NOMO-1 (cell line): ENCODE measurements at regions not wholly inside any gene's neighbourhood (a gene's known extent, or its start where the extent isn't known, plus 50 kb on each side); places are given as distances from the start of the nearest gene placed in this dataset.
"Not testable (repeated sequence)": the region's sequence is repeated elsewhere in the genome, so short reads cannot be mapped to it uniquely, and the experiment has no call there.

Experiments used
- DNase-seq, 2 experiments: peaks; one replicate each; lab custom pipeline; 2025; ENCODE audit not compliant: unreplicated experiment in 2 of 2; lab: John Stamatoyannopoulos, UW

GRCh38 chrX:121283921-121284320, 236.5 kb downstream of the GLUD2 start:
- no peak for DNase-seq

GRCh38 chrX:121298499-121298898, 251.1 kb downstream of the GLUD2 start:
- DNase-seq = no peak

- DNase-seq = no peak
Measured at GRCh38 chrX:121301356-121301755, 253.9 kb downstream of the GLUD2 start.

GRCh38 chrX:121301822-121302221, 254.4 kb downstream of the GLUD2 start:
- DNase-seq = no peak

GRCh38 chrX:121307449-121307848, 260.0 kb downstream of the GLUD2 start:
- peak in 1 of 2 experiments; percentile 0 for DNase-seq

GRCh38 chrX:121308276-121308805, 260.9 kb downstream of the GLUD2 start:
- peak in 1 of 2 experiments; percentile 9 for DNase-seq

DNA sequence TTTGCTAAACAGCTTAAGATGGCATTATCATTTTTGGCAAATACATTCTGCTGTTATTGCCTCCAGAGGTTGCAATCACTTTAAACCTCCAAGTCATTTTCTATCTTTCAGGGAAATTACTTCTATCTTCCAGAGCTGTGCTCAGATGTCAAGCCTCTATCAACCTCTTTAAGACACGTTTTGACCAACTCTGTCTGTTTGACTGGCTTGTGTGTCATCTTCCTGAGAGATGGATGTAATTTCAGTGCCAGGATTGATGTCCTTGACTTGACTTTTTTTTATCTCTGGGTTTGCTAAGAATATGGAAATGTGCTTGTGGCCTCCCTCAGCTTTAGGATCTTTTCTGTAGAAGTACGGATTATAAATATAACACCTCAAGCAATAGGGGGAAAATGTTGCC, 263.4 kb downstream of the GLUD2 start:
- DNase-seq = no peak

DNA sequence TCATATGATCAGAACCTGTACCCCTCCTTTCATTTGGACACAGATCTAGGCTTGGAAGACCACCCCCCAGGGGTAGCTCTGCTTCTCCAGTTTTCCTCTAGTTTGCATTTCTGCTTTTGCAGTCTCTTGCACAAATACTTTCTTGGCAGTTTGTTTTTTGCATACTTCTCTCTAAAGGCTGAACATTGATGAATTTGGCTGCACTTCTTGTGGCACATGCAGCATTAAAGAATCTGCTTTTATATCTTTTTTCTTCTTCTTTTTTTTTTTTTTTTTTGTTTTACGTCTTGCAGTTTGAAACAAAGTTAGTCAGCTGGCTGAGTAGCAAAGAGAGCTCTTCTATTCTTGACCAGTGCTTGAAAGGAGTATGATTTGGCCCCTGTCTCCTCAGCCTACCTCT, 273.0 kb downstream of the GLUD2 start:
- no peak for DNase-seq

DNA sequence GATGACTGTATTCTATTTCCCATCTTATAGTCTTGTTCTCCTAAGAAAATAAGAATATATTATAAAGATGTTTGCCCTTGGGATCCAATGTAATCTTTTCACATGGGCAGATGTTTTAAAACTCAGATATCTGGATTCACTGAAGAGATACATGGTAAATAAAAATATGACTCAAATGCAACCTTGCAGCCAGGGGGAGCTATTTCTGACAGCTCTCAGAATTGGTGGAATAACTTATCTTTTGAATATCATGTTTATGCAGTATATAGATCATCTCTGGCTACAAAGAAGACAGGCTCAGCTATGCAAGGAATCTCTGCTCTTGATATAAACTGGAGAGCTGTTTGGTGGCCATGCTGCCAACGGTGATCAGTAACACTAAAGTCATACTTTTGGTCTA, 274.7 kb downstream of the GLUD2 start:
- DNase-seq = no peak

DNA sequence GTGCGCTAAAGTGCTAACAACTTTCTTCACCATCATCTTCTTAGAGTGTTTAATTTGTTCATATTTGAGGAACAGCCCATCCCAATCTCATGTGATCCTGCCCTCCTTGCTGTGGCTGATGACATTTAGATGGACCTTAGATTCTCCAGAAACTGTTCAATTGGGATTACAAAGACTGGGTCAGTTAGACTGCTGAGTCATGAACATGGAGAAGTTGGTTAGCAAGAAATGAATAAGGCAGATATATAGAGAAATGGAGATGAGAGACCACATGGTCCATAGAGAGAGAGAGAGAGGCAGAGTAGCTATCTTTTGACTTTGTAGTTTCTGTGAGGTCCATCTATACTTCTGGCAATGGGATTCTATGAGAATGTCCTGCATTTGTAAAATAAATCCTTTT, 275.9 kb downstream of the GLUD2 start:
- no peak for DNase-seq

- DNase-seq = no peak
Measured at GRCh38 chrX:121333942-121334341, 286.5 kb downstream of the GLUD2 start.

- no peak for DNase-seq
Measured at GRCh38 chrX:121336831-121337421, 289.5 kb downstream of the GLUD2 start.

DNA sequence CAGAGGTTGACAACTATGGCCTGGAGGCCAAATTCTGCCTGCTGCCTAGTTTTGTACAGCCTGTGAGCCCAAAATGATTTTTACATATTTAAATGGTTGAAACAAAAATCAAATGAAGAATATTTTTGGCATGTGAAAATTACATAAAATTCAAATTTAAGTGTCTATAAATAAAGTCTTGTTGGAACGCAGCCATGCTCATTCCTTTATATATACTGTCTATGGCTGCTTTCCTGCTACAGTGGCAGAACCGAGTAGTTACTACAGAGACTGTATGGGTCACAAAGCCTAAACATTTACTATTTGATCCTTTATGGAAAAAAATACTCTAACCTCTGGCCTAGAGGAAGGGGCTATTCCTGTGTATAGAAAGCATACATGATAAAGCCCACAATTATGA, 290.4 kb downstream of the GLUD2 start:
- DNase-seq = no peak

GRCh38 chrX:121349263-121349662, 301.9 kb downstream of the GLUD2 start:
- DNase-seq = no peak

DNA sequence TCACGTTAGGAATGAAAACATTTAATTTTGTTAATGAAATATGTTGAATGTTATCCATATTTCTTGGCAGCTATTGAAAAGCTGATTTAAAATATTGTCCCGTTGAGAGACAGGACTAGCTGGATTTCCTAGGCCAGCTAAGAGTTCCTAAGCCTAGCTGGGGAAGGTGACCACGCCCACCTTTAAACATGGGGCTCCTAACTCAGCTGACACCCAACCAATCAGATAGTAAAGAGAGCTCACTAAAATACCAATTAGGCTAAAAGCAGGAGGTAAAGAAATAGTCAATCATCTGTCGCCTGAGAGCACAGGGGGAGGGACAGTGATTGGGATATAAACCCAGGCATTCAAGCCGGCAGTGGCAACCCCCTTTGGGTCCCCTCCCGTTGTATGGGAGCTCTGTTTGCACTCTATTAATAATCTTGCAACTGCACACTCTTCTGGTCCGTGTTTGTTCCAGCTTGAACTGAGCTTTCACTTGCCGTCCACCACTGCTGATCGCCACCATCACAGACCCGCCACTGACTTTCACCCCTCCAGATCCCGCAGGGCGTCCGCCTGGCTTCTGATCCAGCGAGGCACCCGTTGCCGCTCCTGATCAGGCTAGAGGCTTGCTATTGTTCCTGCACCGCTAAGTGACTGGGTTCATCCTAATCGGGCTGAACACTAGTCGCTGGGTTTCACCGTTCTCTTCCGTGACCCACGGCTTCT, 308.9 kb downstream of the GLUD2 start:
- no peak for DNase-seq

DNA sequence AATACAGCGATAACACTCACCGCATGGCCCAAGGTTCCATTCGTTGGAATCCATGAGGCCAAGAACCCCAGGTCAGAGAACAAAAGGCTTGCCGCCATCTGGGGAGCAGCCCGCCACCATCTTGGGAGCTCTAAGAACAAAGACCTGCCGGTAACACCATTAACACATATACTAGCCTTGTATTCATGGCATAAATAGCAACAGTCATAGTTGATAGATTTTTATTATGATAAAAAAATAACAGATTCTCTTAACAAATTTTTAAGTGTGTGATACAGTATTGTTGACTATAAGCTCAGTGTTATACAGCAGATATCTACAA, 309.4 kb downstream of the GLUD2 start:
- no peak for DNase-seq

GRCh38 chrX:121360280-121360679, 312.9 kb downstream of the GLUD2 start:
- DNase-seq = no peak

GRCh38 chrX:121365572-121366161, 318.3 kb downstream of the GLUD2 start:
- DNase-seq = no peak

DNA sequence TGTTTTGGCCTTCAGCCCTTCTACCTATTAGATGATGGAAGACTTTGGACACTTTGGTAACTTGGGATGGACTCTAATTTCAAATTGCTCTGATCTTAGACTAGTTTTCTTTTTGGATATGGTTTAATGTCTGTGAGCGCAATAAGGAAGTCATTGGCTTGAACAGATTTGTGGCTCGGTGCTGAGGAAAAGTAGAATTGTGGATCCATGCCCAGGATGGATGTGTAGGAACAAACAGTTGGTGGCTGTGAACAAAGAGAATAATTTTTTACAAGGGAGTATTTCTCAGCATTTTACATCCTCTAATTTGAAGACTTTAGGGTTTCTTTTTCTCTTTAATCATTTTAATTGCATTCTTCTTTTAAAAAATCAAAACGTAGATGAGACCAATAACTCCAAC, 327.1 kb downstream of the GLUD2 start:
- DNase-seq = no peak

- DNase-seq = not testable (repeated sequence)
Measured at GRCh38 chrX:121381915-121382314, 334.5 kb downstream of the GLUD2 start.

DNA sequence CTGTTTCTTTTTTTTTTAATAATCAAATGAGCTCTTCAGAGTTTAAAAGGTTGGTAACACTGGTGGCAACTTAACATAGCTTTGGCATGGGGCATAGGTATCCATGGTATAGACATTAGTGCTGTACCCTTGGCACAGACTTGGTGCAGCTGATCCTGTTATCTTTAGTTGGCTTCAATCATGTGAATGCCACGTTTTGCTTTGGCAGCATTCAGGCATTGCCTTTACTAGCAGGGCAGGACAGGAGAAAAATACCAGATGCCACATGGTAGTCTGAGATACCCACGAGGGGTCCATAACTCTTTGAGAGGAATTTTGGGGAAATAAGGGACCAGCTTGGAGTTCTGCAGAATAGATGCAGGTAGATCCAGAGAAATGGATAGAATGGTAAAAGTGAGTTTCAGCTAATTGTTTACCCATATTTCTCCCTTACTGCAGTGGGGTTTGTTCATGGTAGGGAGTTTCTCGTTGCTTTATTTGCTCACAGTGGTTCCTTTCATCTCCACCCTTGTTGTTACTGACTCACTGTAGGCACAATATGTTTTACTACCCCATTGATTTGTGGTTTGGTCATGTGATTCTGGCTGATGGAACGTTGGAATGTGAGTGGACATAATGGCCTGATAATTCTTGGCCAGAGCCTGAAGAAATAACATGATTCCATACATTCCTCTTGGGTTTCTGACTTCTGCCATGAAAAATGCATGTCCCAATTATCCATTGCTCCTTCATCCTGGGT, 342.7 kb downstream of the GLUD2 start:
- DNase-seq = no peak

GRCh38 chrX:121405826-121406225, 358.4 kb downstream of the GLUD2 start:
- DNase-seq = no peak
